NCI-H2196 (cell line): ENCODE measurements at regions not wholly inside any gene's neighbourhood (a gene's known extent, or its start where the extent isn't known, plus 50 kb on each side); places are given as distances from the start of the nearest gene placed in this dataset.

Experiments
- DNase-seq: peaks from one replicate; lab custom pipeline; 2025; ENCODE audit not compliant: unreplicated experiment; lab: John Stamatoyannopoulos, UW

DNA sequence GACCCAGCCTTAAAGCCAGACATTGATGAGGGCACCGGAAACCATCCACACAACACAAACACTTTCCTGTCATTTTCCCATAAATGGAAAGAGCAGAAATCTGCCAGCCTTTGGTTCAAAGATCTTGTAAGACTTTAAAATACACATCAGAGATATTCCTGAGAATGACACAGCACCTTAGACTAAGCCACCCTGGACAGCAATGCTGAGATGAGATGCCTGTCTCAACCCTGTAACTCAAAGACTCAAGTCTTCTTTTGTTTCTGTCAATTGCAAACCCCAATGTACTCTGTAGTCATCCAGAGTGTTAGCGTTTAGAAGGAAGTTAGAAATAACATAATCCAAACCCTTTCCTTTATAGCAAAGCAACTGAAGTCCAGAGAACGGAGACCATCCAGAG lies 119.2 kb downstream of the CCNA1 start:
- no peak for DNase-seq

DNA sequence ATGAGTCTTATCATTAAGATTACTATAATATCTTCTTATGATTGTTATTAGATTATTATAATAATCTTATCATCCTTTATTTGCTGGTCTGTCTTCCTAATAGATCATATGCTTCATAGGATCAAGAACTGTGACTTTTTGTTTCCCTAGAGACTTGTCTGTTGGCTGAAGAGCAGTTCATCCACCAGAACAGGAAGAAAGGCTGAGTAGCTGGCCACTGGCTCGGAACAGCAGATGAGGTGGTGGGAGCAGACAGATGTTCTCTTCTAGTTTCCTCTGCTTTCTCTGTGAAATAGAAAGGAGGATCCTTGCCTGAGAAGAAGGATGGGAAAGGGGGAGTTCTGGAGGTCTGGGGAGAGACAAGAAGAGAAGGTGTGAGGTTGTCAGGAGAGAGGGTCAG lies 120.0 kb downstream of the CCNA1 start:
- no peak for DNase-seq

DNA sequence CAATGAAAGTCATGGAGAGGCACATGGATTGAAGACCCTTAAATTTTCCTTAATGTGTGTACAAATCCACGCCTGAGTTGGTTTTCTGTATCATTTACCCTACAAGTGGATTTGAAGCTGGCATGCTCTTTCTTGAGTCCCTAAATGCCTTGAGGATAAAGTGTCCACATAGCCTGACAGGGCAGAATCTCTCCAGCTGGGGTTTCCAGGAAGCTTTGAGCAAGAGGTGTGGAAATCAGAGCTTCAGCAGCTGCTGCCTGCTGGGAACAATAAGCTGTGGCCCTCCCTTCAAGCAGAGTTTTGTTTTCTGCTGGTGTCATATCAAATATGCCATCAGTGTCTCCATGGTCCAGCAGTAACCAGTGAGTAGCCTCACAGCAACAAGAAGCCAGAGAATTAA lies 120.3 kb upstream of the SERTM1 start:
- no peak for DNase-seq

DNA sequence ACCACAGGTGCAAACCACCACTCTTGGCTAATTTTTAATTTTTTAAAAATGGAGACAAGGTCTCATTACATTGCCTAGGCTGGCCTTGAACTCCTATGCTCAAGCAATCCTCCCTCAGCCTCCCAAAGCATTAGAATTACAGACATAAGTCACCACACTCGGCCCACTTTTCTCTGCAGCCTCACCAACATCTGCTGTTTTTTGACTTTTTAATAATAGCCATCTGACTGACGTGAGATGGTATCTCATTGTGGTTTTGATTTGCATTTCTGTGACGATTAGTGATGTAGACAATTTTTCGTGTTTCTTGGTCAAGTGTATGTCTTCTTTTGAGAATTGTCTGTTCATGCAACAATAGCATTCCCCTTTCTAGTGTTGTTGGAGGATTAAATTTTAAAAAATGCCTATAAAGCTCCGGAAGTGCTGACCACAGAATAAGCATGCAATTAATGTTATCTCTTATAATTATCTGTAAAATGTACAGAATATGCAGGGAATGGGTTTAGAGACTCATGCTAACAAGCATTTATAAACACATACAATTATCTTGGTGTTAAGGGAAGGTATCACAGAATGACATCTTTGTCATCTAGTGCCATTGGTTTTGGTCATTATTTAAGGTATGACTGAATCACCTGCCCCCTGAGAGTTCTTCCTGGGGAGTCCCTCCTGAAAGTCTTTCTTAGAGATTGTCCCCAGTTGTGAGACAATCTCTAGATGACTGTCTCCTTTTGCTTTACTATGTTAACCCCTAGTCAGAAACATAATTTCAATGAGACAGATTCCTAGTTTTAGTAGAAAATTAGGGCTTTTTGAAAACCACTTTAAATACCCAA lies 118.5 kb upstream of the SERTM1 start:
- no peak for DNase-seq

DNA sequence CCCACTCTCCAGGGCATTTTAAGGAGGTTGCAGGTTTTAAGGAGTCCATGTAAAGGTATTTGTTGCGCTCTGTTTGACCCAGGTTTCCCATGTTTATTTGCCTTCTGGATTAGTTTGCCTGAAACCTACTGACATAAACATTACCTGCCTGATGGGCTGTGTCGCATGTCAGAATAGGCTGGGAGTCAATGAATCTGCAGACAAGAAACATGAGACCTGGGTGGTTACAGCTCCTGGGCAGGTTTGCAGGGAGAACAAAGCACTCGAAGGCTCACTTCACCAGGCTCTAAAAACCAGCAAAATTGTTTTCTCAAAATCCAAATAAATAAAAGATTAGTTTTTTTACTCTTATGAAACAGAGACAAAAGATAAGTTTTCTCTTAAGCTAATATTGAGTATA lies 114.4 kb upstream of the SERTM1 start:
- no peak for DNase-seq

DNA sequence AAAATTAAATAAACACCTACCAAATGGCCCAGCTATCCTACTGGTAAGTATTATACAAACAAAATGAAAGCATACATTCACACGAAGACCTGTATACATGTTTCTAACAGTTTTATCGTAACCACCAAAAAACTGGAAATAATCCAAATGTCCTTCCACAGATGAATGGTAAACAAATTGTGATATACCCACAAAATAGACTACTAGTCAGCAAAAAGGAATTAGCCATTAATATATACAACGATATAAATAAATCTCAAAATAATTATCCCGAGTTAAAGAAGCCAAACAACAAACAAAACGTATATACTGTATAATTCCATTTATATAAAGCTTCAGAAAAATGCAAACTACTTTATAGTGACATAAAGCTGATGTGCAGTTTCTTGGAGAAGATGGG lies 106.3 kb upstream of the SERTM1 start:
- no peak for DNase-seq

DNA sequence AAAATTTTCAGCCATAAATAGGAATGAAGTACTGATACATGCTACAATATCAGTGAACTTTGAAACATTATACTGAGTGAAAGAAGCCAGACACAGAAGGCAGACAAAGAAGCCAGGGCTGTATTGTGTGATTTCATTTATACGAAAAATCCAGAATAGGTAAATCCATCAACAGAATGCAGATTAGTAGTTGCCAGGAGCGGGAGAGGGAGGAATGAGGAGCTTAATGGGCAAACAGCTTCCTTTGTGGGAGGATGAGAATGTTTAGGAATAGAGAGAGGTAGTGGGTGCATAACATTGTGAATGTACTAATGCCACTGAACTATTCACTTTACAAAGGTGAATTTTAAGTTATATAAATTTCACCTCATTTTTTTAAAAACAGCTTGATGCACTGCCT lies 103.3 kb upstream of the SERTM1 start:
- no peak for DNase-seq

DNA sequence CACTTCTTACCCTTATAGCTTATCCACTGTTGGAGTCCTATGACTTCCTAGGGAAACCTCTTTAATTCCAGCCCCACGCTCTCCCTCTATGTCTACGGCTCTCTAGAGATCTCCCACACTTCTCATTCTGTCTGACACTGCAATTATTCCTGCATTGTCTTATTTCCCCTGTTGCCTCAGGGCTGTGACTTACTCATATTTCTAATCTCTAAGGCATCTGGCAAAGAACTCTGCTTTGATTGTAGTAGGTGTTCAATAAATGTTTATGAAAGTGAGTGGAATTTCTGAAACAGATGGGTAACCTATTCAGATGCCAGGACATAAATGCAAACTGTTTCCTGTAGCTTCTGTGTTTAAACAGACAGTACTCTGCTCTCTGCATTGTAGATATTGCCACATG lies 102.4 kb upstream of the SERTM1 start:
- no peak for DNase-seq

DNA sequence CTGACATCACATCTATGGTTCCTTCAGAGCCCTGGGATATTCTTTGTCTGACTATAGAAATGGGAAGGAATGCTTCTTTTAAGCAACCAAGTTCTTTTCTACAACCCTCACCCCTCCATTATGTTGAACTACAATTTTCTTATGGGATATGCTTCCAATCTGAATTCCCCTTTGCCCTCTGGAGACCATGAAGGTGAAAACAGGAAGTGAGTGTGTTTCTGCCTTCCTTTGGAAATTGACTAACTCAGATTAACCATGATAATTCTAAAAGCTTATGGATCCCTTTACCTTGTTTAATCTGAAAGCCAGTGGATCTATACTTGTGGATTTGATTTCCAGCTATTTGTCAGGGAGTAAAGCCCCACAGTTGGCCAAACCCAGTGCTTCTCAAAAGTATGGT lies 90.8 kb upstream of the SERTM1 start:
- DNase-seq = no peak

DNA sequence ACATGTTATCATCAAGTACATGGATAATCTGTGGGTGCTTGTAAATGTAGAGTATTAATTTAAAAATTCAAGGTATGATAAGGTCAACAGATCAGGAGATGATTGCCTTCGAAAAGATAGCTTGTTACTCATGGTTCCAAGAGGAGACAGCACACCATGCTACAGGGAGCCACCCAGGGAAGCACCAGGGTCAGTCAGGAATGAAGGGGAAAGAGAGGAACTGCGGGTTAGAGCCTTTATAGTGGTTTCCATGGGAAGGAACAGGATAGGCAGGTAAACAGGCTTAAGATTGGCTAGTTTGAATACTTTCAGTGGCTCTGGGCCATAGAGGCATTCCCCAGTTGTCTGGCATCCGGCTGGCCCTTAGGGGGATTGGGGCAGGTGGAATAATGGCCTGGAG lies 74.2 kb upstream of the SERTM1 start:
- DNase-seq = no peak

DNA sequence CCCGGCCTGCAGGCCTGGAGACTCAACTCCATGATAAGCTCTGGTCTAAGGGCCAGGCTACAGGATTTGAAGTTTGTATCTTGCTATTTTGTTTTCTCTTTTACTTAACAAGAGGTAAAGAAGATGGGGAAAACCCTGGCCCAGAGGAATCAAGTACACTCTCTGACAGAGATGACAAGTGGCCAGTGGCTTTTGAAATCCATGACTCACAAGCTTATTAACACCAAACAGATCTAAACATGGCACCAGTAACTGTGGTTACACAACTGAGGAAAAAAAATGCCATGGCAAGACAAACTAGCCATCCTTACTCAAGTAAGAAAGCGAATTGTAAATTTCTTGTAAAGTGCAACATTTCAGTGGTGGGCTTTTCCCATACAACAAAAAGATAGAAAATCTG lies 72.6 kb upstream of the SERTM1 start:
- no peak for DNase-seq

DNA sequence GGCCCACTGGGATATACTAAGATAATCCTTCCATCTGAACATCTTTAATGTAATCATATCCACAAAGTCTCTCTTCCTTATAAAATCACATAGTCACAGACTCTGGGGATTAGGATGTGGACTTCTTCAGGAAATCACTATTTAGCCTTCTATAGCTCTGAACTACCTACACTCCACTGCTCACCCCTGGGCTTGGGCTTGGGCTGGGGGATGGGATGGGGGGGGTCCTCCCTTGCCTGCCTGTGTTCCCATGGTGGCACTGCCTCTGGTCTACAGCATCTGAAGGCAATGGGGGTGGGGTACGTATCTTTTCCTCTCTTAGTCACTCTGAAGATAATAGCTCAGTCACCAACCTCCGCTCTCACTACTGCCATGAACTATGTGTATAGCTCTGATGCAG lies 67.8 kb upstream of the SERTM1 start:
- no peak for DNase-seq

DNA sequence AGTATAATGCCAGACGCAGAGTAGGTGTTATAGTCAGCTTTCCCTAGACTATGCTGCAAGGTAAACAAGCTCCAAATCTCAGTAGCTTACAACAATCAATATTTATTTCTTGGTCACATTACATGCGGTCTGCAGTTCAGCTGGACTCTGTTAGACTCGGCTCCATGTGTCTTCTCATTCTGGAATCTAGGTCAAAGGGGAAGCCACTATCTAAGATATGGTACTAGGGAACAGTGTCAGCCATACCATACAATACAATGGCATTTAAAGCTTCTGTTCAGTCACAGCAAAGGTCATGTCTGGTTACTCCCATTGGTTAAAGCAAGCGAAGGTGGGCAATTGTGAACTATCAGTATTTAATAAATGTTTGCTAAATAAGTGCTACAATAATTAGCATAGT lies 65.3 kb upstream of the SERTM1 start:
- DNase-seq = no peak

DNA sequence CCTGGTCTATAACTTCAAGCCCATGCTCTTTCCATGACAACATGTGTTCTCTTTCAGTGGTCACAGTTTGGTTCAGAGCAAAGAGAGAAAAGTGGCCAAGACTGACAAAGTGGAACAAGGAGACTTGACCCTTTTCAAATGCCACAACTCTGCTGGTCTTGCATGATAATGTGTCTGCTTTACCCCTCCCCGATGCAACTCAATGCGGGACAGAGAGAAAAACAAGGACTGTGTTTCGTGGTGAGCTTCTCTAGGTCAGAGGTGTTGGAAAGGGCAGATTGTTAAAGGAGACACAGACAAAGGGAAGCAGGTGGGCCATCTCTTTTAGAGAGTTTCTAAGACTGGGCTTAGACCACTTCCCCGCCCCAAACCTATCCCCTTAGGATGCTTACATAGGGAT lies 61.6 kb upstream of the SERTM1 start:
- DNase-seq = no peak

DNA sequence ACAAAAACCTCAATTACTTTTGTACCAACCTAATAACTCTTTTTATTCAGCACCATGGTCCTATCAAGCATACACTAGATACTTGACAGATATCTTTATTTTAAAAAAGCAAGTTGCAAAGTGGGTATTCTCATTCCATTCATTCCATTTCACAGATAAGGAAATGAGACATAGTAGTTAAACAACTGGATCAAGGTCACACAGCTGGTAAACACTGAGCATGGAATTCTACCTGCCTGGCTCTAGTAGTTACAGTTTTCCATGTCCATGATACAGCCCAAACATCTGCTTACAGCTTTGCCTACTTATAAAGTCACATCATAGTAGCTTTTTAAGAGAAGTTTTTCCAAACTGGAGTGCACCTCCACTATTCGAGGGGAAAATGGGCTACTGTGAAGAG lies 57.1 kb upstream of the SERTM1 start:
- DNase-seq = no peak

DNA sequence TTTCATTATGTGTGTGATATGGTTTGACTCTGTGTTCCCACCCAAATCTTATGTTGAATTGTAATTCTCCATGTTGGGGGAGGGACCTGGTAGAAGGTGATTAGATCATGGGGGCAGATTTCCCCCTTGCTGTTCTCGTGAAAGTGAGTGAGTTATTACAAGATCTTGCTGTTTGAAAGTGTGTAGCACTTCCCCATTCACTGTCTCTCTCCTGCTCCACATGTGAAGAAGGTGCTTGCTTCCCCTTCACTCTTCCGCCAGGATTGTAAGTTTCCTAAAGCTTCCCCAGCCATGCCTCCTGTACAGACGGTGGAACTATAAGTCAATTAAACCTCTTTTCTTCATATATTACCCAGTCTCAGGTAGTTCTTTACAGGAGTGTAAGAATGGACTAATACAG lies 54.3 kb upstream of the SERTM1 start:
- no peak for DNase-seq
